HG03442 (cell line): ENCODE measurements at regions not wholly inside any gene's neighbourhood (a gene's known extent, or its start where the extent isn't known, plus 50 kb on each side); places are given as distances from the start of the nearest gene placed in this dataset.
A peak's percentile ranks its signal among the peaks of the same experiment; 100 is the strongest.
"Not testable (repeated sequence)": the region's sequence is repeated elsewhere in the genome, so short reads cannot be mapped to it uniquely, and the experiment has no call there.

ENCODE experiments used
- ATAC-seq: cut with Tn5 transposase; IDR thresholded peaks from one replicate; pipeline ENCODE4 v1.9.1; 2021; ENCODE audit warnings: mild to moderate bottlenecking, moderate library complexity; ENCODE audit not compliant: unreplicated experiment

GRCh38 chr3:87109465-87109864 lies 117.6 kb upstream of the CHMP2B start:
- ATAC-seq = no peak

DNA sequence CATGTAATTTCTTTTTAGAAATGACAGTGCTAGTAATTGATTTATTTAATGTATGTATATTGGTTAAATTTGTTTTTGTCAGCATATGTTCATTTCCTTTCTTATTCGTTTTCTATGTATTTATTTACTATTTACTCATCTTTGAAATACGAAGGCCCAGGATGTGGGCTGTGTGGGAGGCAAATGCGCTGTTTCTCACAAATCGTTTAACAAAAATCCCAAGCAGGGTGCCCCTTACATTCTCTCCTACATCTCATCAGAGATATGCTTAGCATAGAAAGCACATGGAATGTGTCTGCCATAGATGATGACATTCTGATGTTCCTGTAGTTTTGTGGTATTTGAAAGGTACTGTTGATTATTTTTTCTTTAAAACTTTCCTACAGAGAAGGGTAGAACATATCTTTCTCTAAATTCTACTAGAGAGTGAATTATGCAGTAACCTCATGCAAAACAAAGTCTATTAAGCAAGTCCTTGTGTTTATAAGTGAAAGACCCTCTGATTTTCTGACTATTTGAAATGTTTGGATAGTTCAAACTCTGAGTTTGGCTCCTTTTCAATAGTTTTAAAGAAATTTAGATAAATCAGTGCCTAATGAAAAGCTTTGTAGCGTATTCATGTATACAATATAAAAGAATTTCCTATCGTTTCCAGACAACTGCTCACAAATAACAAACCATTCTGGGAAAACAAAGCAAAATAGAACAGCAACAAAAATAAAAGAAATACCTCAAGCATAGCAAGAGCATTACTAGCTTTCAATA lies 111.1 kb upstream of the VGLL3 start:
- no peak for ATAC-seq

DNA sequence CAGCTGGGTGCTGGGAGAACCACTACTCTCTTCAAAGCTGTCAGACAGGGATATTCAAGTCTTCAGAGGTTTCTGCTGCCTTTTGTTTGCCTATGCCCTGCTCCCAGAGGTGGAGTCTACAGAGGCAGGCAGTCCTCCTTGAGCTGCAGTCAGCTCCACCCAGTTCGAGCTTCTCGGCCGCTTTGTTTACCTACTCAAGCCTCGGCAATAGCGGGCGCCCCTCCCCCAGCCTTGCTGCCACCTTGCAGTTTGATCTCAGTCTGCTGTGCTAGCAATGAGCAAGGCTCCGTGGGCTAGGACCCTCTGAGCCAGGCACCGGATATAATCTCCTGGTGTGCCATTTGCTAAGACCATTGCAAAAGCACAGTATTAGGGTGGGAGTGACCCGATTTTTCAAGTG lies 106.8 kb upstream of the VGLL3 start:
- ATAC-seq = not testable (repeated sequence)

- no peak for ATAC-seq
These were observed 99.7 kb upstream of the VGLL3 start for GRCh38 chr3:87090631-87091030.

DNA sequence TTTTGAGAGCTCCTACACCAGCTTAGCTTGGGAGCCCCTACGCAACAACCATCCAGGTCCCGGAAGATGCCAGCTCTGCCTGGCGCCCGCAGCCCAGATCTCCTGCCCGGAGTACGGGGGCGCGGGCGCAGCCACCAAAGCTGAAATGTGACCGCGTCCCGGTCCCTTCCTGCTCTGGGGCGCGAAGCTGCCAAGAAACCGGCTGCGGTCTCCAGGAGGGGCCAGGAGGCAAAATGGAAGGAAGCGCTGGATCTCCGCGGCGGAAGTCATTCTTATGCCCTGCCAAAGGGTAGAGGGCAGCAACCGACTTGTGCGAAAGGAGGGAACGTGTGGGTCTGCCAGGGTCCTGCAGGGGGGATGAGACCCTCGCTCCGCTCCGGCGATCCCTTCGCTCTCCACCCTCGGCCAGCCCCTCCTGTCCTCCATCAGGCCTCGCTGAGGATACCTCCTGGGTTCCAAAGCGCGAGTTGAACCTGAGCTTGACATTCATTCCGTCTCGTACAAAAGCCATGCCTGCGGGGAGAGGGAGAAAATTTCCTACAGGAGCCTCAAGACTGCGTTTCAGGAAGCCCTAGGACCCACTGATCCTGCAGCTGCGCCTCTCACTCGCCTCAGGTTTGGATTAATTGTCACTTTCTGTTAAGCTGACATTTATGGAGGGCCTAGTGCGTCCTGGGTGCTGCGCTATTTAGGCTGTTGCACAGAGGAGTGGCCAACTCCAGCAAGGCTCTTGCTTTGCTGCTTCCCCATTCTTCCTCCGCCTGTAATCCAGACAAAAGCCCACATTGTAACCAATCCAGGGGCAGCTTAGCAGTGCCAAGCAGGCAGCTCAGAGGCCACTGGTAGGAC lies 98.3 kb upstream of the VGLL3 start:
- peak; percentile 70 for ATAC-seq

DNA sequence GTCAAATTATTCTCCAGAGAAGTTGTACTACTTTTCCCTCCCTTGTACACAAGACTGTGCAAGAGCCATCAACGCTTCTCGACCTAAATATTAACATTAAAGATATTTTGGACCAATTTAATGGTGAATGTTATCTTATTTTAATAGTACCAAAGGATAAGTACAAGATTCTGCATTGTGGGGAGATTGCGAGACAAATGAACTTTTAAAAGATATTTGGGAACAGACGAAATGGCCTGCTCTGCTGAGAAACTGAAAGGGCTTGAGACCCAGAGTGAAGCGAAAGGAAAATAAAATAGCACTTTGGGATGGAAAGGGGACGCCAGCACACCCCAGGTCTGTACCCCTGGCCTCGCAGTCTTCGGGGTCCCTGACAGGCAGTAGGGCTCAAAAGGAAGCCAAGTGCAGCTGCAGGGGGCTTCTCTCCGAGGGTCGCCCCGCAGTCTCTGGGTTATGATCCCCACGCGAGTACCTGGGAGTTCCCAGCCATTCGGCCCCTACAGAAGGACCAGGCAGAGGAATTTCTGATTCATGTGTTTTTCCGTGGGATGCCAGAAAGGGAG lies 97.6 kb upstream of the VGLL3 start:
- ATAC-seq = peak; percentile 6

DNA sequence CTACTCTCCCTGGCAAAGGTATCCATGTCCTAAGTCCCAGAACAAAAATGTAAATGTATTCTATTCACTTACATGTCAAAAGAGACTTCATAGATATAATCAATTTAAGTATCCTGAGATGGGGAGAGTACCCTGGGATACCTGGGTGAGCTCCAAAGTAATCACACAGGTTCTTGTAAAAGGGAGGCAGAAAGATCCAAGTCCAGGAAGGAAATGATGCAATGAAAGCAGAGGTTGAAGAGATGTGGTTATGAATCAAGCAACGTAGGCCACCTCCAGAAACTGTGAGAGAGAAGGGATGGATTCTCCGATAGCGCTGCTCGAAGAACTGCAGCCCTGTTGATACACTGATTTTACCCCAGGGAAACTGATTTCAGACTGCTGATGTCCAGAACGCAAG lies 93.9 kb upstream of the VGLL3 start:
- no peak for ATAC-seq

GRCh38 chr3:87082796-87083440 lies 92.0 kb upstream of the VGLL3 start:
- ATAC-seq = peak; percentile 90

GRCh38 chr3:87077355-87077754 lies 86.4 kb upstream of the VGLL3 start:
- no peak for ATAC-seq

GRCh38 chr3:87076946-87077345 lies 86.0 kb upstream of the VGLL3 start:
- ATAC-seq = no peak

GRCh38 chr3:87073496-87074145 lies 82.7 kb upstream of the VGLL3 start:
- no peak for ATAC-seq

DNA sequence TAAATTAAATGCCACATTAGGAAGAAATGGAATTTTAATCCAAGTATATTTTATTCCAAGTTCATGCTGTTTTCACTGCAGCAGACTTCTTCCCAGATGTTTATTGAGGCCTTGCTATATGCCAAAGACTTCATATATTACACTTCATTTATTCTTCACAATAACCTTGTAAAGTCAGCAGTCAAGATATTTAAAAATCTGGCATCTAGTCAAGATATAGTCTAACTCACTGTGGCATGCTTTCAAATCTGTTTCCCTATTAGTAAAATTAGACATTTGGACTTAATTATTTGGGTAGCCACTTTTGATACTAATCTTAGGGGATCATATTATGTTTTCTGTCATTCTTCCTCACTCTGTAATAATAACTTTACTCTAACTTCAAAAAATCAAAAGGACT lies 81.5 kb upstream of the VGLL3 start:
- no peak for ATAC-seq

DNA sequence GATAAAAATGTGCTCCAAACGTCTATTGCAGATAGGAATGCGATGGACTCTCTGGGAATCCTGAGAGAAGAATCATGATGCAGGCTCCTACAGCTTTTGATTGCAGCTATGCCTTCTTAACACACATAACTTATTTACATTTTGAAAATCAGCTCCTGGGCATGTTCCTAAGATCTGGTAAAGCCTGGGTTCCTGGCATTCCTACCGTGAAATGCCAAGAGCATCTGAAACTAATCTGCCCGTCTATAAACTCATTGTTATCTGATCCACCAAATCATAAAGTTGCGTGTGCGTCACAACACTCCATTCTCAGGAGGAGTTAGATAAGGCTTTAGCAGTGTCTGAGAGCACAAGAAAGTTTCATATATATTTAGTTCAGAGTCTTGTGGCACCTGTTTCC lies 79.0 kb upstream of the VGLL3 start:
- ATAC-seq = no peak

- no peak for ATAC-seq
These were observed 78.1 kb upstream of the VGLL3 start for GRCh38 chr3:87069021-87069420.

- ATAC-seq = no peak
These were observed 71.7 kb upstream of the VGLL3 start for GRCh38 chr3:87062685-87063084.

DNA sequence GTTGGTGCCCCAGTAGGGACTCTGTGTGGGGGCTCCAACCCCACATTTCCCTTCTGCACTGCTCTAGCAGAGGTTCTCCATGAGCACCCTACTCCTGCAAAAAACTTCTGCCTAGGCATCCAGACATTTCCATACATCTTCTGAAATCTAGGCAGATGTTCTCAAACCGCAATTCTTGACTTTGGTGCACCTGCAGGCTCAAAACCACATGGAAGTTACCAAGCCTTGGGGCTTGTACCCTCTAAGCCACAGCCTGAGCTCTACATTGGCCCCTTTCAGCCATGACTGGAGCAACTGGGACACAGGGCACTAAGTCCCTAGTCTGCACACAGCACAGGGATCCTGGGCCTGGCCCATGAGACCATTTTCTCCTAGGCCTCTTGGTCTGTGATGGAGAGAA lies 66.5 kb upstream of the VGLL3 start:
- ATAC-seq = no peak

GRCh38 chr3:87053553-87053952 lies 62.6 kb upstream of the VGLL3 start:
- no peak for ATAC-seq

- no peak for ATAC-seq
These were observed 61.7 kb upstream of the VGLL3 start for GRCh38 chr3:87052499-87053260.

DNA sequence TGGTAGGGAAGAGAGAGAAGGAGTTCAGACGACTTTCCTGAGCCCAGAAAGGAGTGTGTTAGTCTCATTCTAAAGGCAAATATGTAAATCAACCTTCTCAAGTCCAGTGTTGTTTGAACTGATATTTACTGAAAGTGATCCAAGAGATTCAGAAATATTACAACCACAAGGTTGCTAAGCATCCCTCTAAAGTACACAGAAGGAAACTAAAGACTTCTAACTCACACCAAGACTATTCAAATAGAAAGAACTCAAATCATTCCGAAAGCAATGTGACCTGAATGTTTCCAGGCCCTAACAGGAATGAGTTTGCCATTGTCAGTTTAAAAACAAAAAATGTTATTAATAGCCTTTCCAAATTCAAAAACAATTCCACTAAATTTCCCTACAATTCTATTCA lies 56.9 kb upstream of the VGLL3 start:
- peak; percentile 88 for ATAC-seq

GRCh38 chr3:87046241-87046640 lies 55.3 kb upstream of the VGLL3 start:
- ATAC-seq = no peak
